ENCODE measurements at regions not wholly inside any gene's neighbourhood (a gene's known extent, or its start where the extent isn't known, plus 50 kb on each side); places are given as distances from the start of the nearest gene placed in this dataset.

GRCh38 chr15:39451871-39452270 lies 129.0 kb upstream of the THBS1 start:
- DNase-seq (ENCODE audit: low spot score): no peak

GRCh38 chr15:39453620-39454019 lies 127.3 kb upstream of the THBS1 start:
- DNase-seq (ENCODE audit: low spot score): no peak

GRCh38 chr15:39454189-39454986 lies 126.5 kb upstream of the THBS1 start:
- no peak for DNase-seq (ENCODE audit: low spot score)

GRCh38 chr15:39455471-39455991 lies 125.3 kb upstream of the THBS1 start:
- no peak for DNase-seq (ENCODE audit: low spot score)

GRCh38 chr15:39456159-39456558 lies 124.7 kb upstream of the THBS1 start:
- no peak for DNase-seq (ENCODE audit: low spot score)

- DNase-seq (ENCODE audit: low spot score): no peak
Measured at GRCh38 chr15:39456582-39457330, 124.1 kb upstream of the THBS1 start.

GRCh38 chr15:39458131-39458530 lies 122.7 kb upstream of the THBS1 start:
- DNase-seq (ENCODE audit: low spot score): no peak

GRCh38 chr15:39459548-39459947 lies 121.3 kb upstream of the THBS1 start:
- no peak for DNase-seq (ENCODE audit: low spot score)

GRCh38 chr15:39460748-39461147 lies 120.1 kb upstream of the THBS1 start:
- no peak for DNase-seq (ENCODE audit: low spot score)

GRCh38 chr15:39461536-39462130 lies 119.2 kb upstream of the THBS1 start:
- no peak for DNase-seq (ENCODE audit: low spot score)

- DNase-seq (ENCODE audit: low spot score): peak; percentile 13
Measured at GRCh38 chr15:39462691-39463090, 118.2 kb upstream of the THBS1 start.

GRCh38 chr15:39465843-39466749 lies 114.8 kb upstream of the THBS1 start:
- no peak for DNase-seq (ENCODE audit: low spot score)

- no peak for DNase-seq (ENCODE audit: low spot score)
Measured at GRCh38 chr15:39466750-39467105, 114.2 kb upstream of the THBS1 start.

GRCh38 chr15:39468331-39468730 lies 112.5 kb upstream of the THBS1 start:
- DNase-seq (ENCODE audit: low spot score): peak; percentile 16

GRCh38 chr15:39468828-39469227 lies 112.1 kb upstream of the THBS1 start:
- no peak for DNase-seq (ENCODE audit: low spot score)

- DNase-seq (ENCODE audit: low spot score): no peak
Measured at GRCh38 chr15:39471785-39472574, 108.9 kb upstream of the THBS1 start.

GRCh38 chr15:39472621-39473297 lies 108.1 kb upstream of the THBS1 start:
- no peak for DNase-seq (ENCODE audit: low spot score)

GRCh38 chr15:39473298-39473947 lies 107.5 kb upstream of the THBS1 start:
- no peak for DNase-seq (ENCODE audit: low spot score)

- no peak for DNase-seq (ENCODE audit: low spot score)
Measured at GRCh38 chr15:39474657-39475056, 106.2 kb upstream of the THBS1 start.

- DNase-seq (ENCODE audit: low spot score): no peak
Measured at GRCh38 chr15:39478996-39479395, 101.9 kb upstream of the THBS1 start.
